ENCODE measurements at regions not wholly inside any gene's neighbourhood (a gene's known extent, or its start where the extent isn't known, plus 50 kb on each side); places are given as distances from the start of the nearest gene placed in this dataset.

- POLR2A ChIA-PET = no interaction called here
- TF ChIP-seq ETV6 (conservative IDR thresholded peaks at IDR 0.05 in 1 of 2, IDR thresholded peaks at IDR 0.05 in 1 of 2; ENCODE audit: borderline replicate concordance in 1 of 2, low read depth in 1 of 2) (no peak), GATAD2B (conservative IDR thresholded peaks at IDR 0.05; ENCODE audit: low read depth) (no peak), NFIC (IDR thresholded peaks at IDR 0.05; ENCODE audit: low read depth, low read length) (no peak), TARDBP (IDR thresholded peaks at IDR 0.05; ENCODE audit: borderline replicate concordance) (no peak), IKZF1 (conservative IDR thresholded peaks at IDR 0.05) (no peak), SIN3A (IDR thresholded peaks at IDR 0.05; ENCODE audit: low read depth, low read length) (no peak), ZSCAN29 (IDR thresholded peaks at IDR 0.05) (no peak), HDAC2 (IDR thresholded peaks at IDR 0.05) (no peak), EGR1 (IDR thresholded peaks at IDR 0.05; ENCODE audit: borderline replicate concordance in 1 of 2, low read depth in 2 of 2, low read length in 2 of 2) (no peak), USF2 (IDR thresholded peaks at IDR 0.05; ENCODE audit: borderline replicate concordance, low read depth, low read length) (no peak), MEF2A (IDR thresholded peaks at IDR 0.05; ENCODE audit: insufficient read depth, low read depth, low read length) (no peak), BCL11A (IDR thresholded peaks at IDR 0.05; ENCODE audit: low read depth, low read length) (no peak), STAT3 (IDR thresholded peaks at IDR 0.05; ENCODE audit: low read depth, low read length) (no peak), TBL1XR1 (IDR thresholded peaks at IDR 0.05; ENCODE audit: low read depth, low read length) (no peak), SRF (IDR thresholded peaks at IDR 0.05; ENCODE audit: low read depth in 2 of 2, low read length in 2 of 2) (no peak), RB1 (IDR thresholded peaks at IDR 0.05; ENCODE audit: borderline replicate concordance) (no peak), SUZ12 (IDR thresholded peaks at IDR 0.05; ENCODE audit: unreplicated experiment) (no peak), CREM (IDR thresholded peaks at IDR 0.05; ENCODE audit: low read depth) (no peak), ZNF687 (IDR thresholded peaks at IDR 0.05) (no peak), RUNX3 (IDR thresholded peaks at IDR 0.05; ENCODE audit: low read length) (no peak)
Measured at GRCh38 chr5:21165344-21165743, 1177.3 kb upstream of the CDH18 start.

More at GRCh38 chr5:21165344-21165743, 1177.3 kb upstream of the CDH18 start:
- Histone ChIP-seq H3K79me2 (ENCODE audit: control insufficient read depth, insufficient read depth, low read length) (no peaks in the 10 kb centered on the region), H3K27ac (ENCODE audit: control insufficient read depth, insufficient read depth) (no peak overlapping the region), H3K9ac (ENCODE audit: control insufficient read depth, insufficient read depth, low read length) (no peak overlapping the region), H3K36me3 (ENCODE audit: control insufficient read depth in 2 of 2, insufficient read depth in 2 of 2, low read length in 1 of 2) (no peaks in the 10 kb centered on the region), H2AFZ (ENCODE audit: control insufficient read depth, low read depth, low read length) (no peak overlapping the region), H3K27me3 (replicated peaks in 1 of 2; ENCODE audit: control insufficient read depth in 2 of 2, insufficient read depth in 2 of 2, low read length in 1 of 2) (no peaks in the 10 kb centered on the region), H4K20me1 (ENCODE audit: control insufficient read depth, insufficient read depth) (no peaks in the 10 kb centered on the region), H3K4me1 (ENCODE audit: control insufficient read depth, insufficient read depth, low read length) (no peaks in the 10 kb centered on the region), H3K4me3 (no peak overlapping the region), H3K9me3 (replicated peaks; ENCODE audit: control insufficient read depth, insufficient read depth, low read length) (no peaks in the 10 kb centered on the region), H3K4me2 (ENCODE audit: control insufficient read depth, insufficient read depth) (no peak overlapping the region)
- CTCF ChIA-PET = no interaction called here
- BruUV-seq (replicated peaks) = no TSS peak
- no peak for FAIRE-seq
- DNase-seq (ENCODE audit: low read depth, low spot score) = no peak
- in situ Hi-C loops (cut with MboI) (no loop called here), intact Hi-C loops (cut with micrococcal nuclease; ENCODE audit: unreplicated experiment) (no loop called here)
- SMC1A ChIA-PET (ENCODE audit: uncharacterized antibody, unreplicated experiment) = no interaction called here
- WGBS (ENCODE audit: insufficient coverage, insufficient replicate concordance, low lambda C conversion rate, missing lambda C conversion rate) = 35% methylated on average over 6 of the region's 6 CpGs
- ATAC-seq = no peak
- RAD21 ChIA-PET (ENCODE audit: unreplicated experiment) = no interaction called here

Measured in GM12878 (cell line).